T-helper 22 cell (primary cell): ENCODE measurements at regions not wholly inside any gene's neighbourhood (a gene's known extent, or its start where the extent isn't known, plus 50 kb on each side); places are given as distances from the start of the nearest gene placed in this dataset.

Source experiments
- DNase-seq: peaks from one replicate; pipeline ENCODE4 v3.0.0-alpha.2; 2020; ENCODE audit warnings: low read depth

DNA sequence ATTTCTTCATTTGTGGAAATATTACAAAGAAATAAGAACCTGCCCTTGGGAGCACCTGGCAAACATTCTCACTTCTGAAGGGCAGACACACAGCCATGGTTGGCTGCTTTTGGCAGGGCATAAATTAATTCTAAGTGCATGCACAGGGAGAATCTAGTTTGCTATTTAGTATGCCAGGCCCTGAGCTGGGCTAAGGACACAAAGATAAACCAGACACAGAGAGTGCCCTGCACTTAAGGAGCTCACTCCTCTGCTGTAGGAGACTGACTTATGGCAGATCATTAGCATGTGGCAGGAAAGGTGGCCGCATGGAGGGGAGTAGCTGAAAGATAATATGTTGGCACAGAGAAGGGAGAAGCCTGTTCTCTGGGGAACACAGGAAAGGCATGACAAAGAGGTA, 367.0 kb downstream of the LPIN1 start:
- DNase-seq: no peak

GRCh38 chr2:12114816-12115215, 368.4 kb downstream of the LPIN1 start:
- DNase-seq: no peak

DNA sequence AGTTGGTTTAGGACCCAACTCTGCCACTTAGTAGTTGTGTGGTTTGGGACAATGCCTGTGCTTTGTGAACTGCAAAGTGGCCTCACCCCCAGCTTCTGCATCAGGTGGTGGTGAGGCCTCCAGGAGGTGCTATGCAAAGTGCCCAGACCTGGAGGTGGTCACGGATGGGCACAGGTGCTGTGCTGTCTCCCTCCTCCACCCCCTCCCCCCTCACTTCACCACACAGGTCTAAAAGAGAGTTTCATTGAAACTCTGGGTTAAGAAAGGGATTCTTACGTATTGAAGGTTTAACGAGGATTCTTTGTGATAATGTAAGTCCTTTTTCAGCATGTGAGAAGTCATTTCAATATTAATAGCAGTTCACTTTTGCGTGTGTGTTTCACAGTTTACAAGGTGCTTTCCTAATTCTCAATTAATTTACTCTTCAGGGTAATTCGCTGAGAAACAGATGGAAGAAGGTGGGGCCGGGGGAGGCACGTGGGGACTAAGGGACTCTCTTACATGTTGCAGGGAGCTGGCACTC, 369.9 kb downstream of the LPIN1 start:
- no peak for DNase-seq

DNA sequence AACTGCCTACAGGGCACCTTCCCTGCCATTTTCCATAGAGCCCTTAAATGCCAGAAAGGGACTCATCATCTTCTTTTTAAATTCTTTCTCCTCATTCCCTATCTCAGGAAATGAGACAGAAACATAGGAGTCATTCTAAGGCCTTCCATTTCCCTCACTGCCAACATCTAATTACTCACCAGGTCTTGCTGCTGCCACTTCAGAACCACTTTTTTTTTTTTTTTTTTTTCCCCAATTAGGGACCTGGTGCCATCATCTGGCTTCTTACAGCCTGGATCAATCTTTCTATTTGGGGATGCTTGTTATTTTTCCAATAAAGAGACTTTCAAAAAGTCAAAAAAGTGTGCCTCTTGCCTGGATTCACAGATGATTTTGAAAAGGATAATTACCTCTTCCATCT, 373.4 kb downstream of the LPIN1 start:
- DNase-seq: no peak

DNA sequence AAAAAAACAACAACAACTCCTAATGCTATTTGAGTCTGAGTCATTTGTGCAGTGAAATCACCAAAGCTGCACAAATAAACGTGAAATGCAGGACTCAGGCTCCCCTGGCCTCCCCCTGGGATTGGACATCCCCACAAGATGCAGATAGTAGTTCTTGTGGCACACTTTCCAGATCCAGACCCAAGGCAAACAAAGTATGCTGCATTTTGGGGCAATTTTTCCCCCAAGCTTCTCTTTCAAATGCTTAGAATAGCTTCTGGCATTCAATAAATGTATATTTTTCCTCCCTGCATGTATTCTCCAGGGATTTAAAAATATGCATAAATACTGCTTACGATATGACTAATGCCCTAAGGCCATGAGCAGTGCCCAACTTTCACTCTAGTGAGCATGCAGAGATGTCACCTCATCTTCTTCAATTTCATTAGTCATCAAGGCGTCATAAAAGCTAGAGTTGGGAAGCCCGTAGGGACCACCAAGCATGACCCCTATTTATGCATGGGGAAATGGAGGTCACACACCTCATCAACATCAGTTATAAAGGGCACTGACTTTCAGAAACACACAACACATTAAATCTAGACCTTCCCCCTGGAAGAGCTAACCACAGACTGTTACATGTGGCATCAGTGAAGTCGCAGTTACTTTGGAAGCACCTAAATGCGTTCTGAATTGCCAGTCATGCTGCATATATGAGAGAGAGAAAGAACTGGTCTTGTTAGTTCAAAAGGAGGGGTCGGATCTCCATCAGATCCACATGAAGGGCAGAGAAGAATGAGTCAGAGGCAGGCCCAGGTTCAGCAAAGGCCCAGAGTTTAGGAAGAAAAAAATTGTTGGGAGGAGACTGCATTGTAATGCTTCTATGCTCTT, 374.1 kb downstream of the LPIN1 start:
- no peak for DNase-seq

DNA sequence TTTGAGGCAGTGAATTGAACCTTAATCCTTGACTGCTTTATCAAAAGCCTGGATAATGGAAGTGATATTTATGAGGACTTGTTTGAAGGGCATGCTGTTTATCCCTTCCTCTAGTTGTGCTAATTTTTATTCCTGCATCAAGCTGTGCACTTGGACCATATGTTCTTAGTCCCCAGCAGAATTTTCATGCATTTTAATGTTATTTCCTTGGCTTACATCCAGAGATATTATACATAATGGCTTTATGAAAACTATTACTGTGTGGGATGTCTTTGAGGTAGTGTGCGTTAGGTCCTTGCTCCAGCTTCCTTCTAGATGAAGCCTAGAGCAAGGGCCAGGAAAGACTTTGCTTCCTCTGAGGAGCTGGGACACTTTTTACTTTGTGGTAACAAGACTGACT, 378.4 kb downstream of the LPIN1 start:
- DNase-seq: no peak

GRCh38 chr2:12126318-12126717, 379.9 kb downstream of the LPIN1 start:
- no peak for DNase-seq

DNA sequence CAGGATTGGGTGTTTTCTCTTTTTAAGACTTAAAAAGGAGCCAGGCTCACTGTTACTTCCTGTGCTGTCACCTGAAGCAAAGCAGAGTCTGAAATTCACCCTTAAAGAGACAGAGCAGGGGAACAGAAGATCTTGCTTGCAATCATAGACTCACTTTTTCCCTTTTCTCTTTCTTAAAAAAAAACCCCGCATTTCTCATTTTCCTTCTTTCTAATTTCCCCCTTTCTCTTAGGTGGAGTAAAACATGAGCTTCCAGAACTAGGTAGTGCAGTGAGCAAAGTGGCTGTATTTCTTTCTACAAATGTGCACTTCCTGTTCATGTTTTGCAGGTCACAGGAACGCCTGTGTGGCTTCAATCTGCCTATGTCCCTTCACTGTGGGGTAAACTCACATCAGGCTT, 381.2 kb downstream of the LPIN1 start:
- DNase-seq: no peak

GRCh38 chr2:12131975-12132374, 385.5 kb downstream of the LPIN1 start:
- DNase-seq: no peak

DNA sequence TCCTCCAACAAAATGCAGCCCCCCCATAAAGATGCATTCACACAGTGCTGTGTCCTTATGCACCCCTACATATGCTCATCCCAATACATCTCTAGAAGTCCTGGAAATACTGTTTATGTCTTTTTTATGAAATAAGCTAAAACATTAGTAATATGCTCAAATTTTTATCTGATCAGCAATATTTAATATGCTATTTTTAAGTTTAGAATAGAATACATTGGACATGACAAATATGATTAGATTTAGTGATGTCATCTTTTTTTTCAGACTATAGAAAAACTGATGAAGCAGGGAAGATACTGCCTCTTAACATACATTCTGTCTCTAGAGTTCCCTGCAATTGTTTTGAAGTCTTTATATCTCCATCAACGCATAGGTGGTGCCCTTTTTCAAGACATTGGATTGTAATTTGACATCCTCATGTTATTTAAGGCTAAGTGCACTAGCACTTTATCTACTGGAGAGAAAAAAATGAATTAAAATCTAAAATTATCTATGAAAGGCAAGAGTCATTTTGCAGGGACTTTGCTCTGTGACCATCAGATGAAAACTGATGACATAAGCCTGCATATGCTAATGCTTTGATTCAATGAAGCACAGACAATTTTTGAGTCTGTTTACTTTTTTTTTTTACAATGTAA, 395.3 kb downstream of the LPIN1 start:
- no peak for DNase-seq

DNA sequence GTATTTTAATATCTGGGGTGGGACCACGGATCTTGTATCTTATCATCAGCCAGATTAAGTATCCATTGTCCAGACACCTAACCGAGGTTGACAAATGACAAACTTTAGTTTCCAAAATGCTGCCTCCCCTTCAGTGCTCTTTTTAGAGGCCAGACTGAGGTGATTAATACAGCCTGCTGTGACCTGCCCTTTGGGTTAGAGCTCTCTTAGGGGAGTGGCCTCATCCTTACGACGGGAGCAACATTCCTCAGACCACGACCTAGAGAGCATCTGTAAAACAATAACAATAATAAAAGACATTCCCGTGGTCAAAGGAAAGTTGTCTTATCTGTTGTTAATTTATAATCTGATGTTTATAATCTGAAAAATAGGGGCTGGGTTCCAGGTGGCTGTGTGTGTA, 405.3 kb downstream of the LPIN1 start:
- no peak for DNase-seq

DNA sequence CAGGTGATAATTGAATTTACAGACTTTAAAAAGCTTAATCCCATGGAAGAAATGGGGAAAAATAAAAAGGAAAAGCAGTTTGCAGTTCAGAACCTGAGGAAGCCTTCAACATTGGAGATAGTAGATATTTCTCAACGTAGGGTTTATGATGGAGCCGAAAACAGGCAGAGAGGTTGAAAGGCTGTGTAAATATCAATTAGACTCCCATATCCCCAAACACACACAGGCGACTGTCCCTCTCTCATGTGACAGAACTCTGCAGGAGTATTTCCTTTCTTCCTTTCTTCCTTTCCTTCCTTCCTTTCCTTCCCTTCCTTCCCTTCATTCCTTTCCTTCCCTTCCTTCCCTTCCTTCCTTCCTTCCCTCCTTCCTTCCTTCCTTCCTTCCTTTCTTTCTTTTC, 406.5 kb downstream of the LPIN1 start:
- DNase-seq: no peak

DNA sequence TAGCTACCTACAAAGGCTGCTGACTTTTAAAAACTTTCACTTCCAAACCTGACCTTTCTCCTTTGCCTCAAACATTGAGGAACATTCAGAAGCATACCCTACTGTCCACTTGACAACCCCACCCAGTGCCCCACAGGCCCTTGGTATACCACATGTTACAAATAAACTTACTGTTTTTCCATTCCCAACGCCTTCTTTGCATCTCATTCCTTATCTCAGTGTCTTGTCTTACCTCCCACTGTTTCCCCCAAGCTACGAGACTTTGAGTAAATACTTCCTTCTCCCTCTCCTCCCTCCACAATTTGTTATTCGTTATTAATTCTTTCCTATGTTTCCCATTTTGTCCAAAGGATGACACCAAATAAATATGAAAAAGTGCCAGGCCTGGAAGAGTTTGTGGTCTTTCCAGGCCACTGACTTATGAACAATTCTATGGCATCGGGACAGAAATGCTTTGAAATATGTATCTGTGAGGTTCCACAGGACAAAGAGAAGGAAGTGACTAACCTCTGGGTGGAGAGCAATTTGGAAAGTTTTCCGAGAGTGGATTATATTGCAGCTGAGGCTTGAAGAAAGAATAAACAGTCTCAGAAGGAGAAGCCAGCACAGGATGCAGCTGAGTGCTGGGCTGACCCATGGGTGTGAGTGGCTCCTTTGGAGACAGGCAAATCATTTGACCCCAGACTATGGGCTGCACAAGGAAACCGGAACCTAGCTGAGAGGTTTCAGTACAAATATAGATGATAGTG, 409.0 kb downstream of the LPIN1 start:
- DNase-seq: no peak

DNA sequence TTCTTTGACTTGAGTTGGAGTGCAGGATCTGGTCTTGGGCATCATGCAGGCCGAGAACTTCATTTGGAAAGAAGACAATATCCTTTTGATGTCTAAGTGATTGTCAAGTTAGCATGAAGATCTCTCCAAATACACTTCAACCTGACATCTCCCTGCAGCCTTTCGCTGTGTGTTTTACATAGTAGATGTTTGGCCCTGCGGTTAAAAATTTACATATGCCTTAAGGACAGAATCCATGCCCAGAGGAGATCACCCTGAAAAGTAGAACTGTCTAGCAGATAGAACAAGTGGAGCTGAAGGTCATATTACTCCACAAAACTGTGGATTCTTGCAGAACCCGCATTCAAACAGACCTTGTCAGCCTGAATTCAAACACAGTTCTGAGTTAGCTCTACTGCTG, 409.9 kb downstream of the LPIN1 start:
- DNase-seq: no peak

DNA sequence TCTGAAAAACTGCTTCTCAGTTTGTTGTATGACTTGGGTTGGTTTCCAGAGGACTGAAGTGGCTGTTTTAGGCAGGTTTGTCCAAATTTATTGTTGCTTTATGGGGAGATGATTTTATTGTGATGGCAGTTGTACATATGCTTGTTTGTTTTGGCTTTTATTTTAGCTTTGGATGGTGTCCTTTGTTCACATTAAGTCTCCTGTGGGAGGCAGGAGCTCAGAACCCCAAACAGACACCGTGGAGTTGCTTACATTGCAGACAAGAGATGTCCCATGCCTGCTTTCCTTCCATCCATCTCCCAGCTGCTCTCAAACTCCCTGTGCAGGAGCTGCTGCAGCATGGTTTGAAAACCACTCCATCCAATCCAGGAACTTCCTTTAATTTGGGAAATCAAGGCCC, 414.7 kb downstream of the LPIN1 start:
- DNase-seq: no peak

DNA sequence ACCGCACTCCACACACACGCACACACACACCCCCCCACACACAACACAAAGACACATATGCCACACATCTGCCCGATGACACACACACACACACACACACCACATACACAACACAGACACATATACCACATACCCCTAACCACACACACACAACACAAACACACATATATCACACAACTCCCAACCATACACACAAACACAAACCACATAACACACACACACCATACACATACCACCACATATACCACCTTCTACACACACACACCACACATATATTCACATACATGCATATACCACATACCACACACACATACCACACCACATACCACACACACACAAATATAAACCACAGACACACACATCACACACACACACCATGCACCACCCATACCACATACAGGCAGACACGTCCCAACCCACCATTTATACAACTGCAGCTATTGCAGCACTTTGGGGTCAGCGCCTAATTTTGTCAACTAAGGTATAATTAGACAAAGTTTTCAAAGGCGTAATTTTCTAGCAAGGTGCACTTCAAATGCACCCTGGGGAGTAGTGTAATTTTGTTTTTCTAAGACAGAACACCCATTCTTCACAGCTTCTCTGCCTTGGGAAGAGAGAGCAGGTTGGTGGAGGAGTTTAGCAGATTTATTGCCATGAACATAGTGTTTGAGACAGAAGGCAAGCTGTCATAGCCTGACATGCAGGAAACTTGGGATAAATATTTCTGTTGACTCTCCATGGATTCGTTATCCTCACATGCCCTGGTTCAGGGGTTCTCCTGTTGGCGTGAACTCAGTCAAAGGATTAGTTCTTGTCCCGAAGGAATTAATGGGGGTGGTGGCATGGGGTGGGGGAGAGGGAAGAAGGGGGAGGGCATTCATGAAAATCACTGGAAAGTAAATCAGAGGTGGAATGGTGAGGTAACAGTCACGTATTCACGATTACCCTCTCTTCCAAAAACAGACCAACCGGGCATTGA, 416.1 kb downstream of the LPIN1 start:
- no peak for DNase-seq

DNA sequence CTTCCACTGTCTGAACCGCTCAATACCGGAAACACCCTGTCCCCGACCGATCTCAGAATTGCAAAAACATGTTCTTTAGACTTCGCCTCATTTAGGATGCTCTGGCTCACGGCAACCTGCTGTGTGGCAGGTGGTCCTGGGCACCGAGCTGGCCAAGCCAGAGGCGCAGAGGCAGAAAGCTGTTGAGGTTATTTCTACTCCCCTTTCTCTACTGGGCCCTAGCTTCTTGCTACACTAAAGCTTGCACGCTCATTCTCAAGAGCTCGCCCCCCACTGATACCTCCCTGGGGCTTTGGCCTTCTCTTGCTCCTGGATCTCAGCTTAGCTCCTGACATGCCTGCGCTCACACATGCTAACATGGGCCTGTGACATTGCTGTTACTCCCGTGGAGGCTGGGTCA, 417.4 kb downstream of the LPIN1 start:
- no peak for DNase-seq

GRCh38 chr2:12164689-12165088, 418.3 kb downstream of the LPIN1 start:
- DNase-seq: no peak

DNA sequence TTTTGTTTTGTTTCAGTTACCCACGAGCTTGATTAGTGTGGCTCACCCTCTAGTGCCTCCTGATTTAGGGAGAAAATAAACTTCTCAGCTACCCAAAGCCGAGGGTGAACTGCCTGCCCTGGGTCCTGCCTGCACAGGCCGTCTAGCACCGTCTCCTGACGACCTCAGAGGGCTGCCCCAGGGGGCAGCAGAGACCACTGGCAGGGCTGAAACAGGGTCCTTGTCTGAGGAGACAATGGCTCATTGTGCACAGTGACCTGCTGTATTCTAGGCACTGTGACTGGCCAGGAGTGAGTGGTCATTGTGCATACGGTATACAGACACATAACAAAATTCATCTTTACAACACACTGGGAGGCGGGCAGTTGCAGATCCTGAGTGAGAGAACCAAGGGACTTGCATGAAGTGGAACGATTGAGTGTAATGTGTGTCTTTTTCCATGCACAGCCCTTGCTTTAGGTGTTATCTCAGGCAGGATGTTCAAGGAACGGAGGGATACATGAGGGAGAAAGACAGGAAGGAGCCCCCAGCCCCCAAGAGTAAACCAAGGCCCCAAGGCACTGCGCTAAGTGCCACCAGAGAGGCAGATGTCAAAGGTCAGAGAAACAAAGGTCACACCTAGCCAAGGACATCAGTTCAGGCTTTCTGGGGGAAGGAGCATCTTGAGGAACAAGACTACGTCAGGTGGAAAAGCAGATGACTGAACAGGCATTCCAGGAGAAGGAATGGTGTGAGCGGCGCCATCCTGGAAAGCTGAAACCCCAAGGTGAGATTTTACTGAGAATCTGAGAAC, 421.3 kb downstream of the LPIN1 start:
- no peak for DNase-seq

GRCh38 chr2:12168354-12168753, 421.9 kb downstream of the LPIN1 start:
- DNase-seq: no peak
